DMS114 treated with DMSO at 0.1 percent for 48 hours (cell line): ENCODE measurements at regions not wholly inside any gene's neighbourhood (a gene's known extent, or its start where the extent isn't known, plus 50 kb on each side); places are given as distances from the start of the nearest gene placed in this dataset.

Experiments used
- DNase-seq: peaks from one replicate; lab custom pipeline; 2025; ENCODE audit not compliant: unreplicated experiment; lab: John Stamatoyannopoulos, UW

- DNase-seq: no peak
Measured at GRCh38 chr14:85306024-85306423, 223.9 kb upstream of the FLRT2 start.

- DNase-seq: no peak
Measured at GRCh38 chr14:85308531-85309300, 221.2 kb upstream of the FLRT2 start.

GRCh38 chr14:85310491-85311272 is 219.3 kb upstream of the FLRT2 start:
- DNase-seq: no peak

GRCh38 chr14:85313560-85314207 is 216.3 kb upstream of the FLRT2 start:
- no peak for DNase-seq

- DNase-seq: no peak
Measured at GRCh38 chr14:85315290-85315689, 214.7 kb upstream of the FLRT2 start.

GRCh38 chr14:85315733-85316290 is 214.1 kb upstream of the FLRT2 start:
- no peak for DNase-seq

- no peak for DNase-seq
Measured at GRCh38 chr14:85316701-85317410, 213.1 kb upstream of the FLRT2 start.

GRCh38 chr14:85317491-85318021 is 212.4 kb upstream of the FLRT2 start:
- no peak for DNase-seq

GRCh38 chr14:85319101-85319500 is 210.8 kb upstream of the FLRT2 start:
- no peak for DNase-seq

- no peak for DNase-seq
Measured at GRCh38 chr14:85319998-85320630, 209.8 kb upstream of the FLRT2 start.

GRCh38 chr14:85325134-85326017 is 204.6 kb upstream of the FLRT2 start:
- no peak for DNase-seq

GRCh38 chr14:85332401-85332800 is 197.5 kb upstream of the FLRT2 start:
- no peak for DNase-seq

- DNase-seq: no peak
Measured at GRCh38 chr14:85333313-85333712, 196.6 kb upstream of the FLRT2 start.

- no peak for DNase-seq
Measured at GRCh38 chr14:85333841-85334240, 196.1 kb upstream of the FLRT2 start.

GRCh38 chr14:85334316-85334715 is 195.6 kb upstream of the FLRT2 start:
- no peak for DNase-seq

- DNase-seq: no peak
Measured at GRCh38 chr14:85336257-85336656, 193.7 kb upstream of the FLRT2 start.

GRCh38 chr14:85336817-85337216 is 193.1 kb upstream of the FLRT2 start:
- DNase-seq: no peak

GRCh38 chr14:85338895-85339294 is 191.0 kb upstream of the FLRT2 start:
- DNase-seq: no peak
